Glomerular visceral epithelial cell (primary cell): ENCODE measurements at regions not wholly inside any gene's neighbourhood (a gene's known extent, or its start where the extent isn't known, plus 50 kb on each side); places are given as distances from the start of the nearest gene placed in this dataset.
"Not testable (repeated sequence)": the region's sequence is repeated elsewhere in the genome, so short reads cannot be mapped to it uniquely, and the experiment has no call there.

Experiments used
- DNase-seq: peaks from one replicate; pipeline ENCODE4 v3.0.0-alpha.2; 2016; ENCODE audit errors: extremely low spot score

DNA sequence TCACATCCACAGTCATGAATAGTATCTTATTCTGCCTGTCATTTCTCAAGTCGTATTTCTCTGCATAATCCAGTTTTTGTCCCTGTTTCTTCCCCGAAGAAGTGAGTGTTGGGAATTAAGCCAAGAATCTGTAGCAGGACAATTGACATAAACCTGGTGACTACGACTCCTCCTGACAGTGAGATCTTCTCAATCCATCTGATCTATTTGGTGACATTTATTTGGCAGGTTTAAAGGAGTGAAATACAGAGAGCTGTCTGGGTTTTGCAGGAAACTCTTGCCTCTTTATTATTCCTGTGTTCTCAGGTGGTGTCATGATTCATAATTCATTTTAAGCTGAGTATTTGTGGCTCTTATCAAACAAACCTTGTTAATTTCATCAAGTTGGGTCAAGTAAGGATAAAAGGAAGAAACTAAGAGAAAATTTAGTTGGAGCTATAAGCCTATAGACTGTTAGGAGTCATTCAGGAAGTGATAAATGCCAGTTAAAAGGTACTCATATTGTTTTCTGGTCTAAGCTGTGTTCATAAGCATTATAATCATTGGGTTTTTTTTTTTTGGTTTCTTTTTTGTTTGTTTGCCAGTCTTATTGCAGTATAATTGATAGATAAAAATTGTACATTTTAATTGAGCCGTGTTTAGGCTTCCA lies 95.9 kb upstream of the PCSK1 start:
- no peak for DNase-seq

- no peak for DNase-seq
Observed at GRCh38 chr5:96529559-96529958, 96.5 kb upstream of the PCSK1 start.

DNA sequence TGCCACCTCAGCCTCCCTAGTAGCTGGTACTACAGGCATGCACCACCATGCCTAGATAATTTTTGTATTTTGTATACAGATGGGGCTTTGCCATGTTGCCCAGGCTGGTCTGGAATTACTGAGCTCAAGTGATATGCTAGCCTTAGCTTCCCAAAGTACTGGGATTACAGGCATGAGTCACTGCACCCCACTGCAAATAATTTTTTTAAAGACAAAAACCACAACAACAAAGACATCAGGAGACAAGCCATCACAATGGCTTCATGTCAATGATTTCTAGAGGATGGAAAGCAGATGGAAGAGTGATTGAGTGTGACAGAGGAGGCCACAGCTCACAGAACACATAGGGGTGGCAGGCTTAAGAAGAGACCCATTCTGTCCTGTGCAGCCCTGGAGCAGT lies 97.9 kb upstream of the PCSK1 start:
- peak; percentile 34 for DNase-seq

GRCh38 chr5:96533371-96533770 lies 100.3 kb upstream of the PCSK1 start:
- no peak for DNase-seq

GRCh38 chr5:96537386-96537785 lies 104.3 kb upstream of the PCSK1 start:
- DNase-seq, result peak; percentile 53

- DNase-seq, result no peak
Observed at GRCh38 chr5:96538808-96539250, 105.8 kb upstream of the PCSK1 start.

GRCh38 chr5:96546120-96546519 lies 113.1 kb upstream of the PCSK1 start:
- DNase-seq, result peak; percentile 44

GRCh38 chr5:96547486-96547885 lies 114.4 kb upstream of the PCSK1 start:
- DNase-seq, result no peak

DNA sequence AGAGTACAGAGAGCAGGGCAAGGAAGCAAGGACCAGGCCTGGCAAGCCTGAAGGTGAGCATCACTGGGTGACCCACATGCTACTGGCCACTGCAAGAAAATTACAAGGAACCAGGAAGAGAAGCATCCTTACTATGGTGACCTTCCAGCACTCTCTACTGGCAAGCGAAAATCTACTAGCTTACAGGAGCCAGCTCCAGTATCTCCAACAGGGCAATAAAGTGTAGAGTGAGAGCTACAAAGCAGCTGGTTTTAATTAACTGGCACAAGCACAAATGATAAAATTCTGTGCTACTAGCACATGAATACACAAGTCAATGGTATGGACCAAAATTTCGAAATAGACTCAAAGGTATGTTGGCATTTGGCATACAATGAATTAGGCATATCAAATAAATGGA lies 113.3 kb upstream of the CAST start:
- DNase-seq, result no peak

DNA sequence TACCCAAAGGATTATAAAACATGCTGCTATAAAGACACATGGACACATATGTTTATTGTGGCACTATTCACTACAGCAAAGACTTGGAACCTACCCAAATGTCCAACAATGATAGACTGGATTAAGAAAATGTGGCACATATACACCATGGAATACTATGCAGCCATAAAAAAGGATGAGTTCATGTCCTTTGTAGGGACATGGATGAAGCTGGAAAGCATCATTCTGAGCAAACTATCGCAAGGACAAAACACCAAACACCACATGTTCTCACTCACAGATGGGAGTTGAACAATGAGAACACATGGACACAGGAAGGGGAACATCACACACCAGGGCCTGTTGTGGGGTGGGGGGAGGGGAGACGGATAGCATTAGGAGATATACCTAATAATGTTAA lies 101.3 kb upstream of the CAST start:
- not testable (repeated sequence) for DNase-seq

GRCh38 chr5:96562614-96563013 lies 99.6 kb upstream of the CAST start:
- peak; percentile 39 for DNase-seq

DNA sequence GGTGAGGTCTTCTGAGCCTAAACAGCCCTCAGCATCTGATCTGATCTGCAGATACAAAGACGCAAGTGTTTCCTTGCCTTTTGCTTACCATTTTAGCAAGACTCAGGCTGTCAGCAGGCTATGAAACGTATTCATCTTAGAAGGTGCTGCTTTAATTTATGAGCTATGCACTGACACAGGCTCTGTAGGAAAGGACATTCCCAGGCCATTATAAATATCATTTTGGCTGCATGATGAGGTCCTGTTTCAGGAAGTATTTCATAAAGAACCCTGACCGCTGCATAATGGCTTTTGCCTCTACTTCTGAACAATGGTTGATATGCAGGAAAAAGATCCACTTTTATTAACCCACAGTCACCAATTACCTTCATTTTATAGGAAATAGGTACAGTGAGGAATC lies 98.4 kb upstream of the CAST start:
- DNase-seq, result no peak

GRCh38 chr5:96565582-96566265 lies 96.5 kb upstream of the CAST start:
- DNase-seq, result peak; percentile 58

GRCh38 chr5:96566833-96567587 lies 95.2 kb upstream of the CAST start:
- peak; percentile 76 for DNase-seq

DNA sequence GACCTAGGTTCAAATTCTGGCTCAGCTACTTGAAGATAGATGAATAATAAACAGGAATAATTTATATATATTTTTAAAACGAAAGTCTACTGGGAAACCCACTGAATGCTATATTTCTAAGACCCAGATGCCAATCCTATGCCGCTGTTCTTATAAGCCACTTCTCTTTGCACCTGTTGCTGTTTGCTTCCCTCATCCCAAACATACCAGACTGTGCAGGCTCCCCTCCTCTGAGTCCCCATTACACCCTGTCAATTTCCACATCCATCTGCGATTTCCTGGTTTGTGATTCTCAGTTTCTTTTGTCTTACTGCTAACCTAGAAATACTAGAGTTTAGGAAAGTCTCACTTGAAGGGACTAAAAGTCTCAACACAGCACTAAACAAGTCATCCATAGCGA lies 92.8 kb upstream of the CAST start:
- no peak for DNase-seq

DNA sequence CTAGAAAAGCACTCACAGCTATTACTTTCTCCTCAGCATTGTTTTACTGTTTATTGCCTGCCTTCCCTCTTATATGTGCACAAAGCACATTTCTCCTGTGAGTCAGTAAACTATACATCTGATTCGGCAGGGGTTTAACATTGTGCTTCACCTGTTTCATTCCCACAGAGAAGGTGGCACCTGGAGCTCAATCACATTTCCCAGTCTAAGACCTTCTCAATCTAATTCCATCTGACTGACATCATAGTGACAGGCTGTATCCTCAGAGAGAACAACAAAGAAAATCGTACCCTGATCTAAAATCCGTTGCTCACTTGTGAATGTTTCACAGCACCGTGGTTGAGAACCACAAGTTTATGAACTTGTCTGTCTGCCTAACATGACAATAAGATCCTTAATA lies 92.4 kb upstream of the CAST start:
- DNase-seq, result peak; percentile 57

- DNase-seq, result peak; percentile 88
Observed at GRCh38 chr5:96572864-96573512, 89.2 kb upstream of the CAST start.

GRCh38 chr5:96573513-96573894 lies 88.7 kb upstream of the CAST start:
- no peak for DNase-seq

- no peak for DNase-seq
Observed at GRCh38 chr5:96576876-96577275, 85.3 kb upstream of the CAST start.

DNA sequence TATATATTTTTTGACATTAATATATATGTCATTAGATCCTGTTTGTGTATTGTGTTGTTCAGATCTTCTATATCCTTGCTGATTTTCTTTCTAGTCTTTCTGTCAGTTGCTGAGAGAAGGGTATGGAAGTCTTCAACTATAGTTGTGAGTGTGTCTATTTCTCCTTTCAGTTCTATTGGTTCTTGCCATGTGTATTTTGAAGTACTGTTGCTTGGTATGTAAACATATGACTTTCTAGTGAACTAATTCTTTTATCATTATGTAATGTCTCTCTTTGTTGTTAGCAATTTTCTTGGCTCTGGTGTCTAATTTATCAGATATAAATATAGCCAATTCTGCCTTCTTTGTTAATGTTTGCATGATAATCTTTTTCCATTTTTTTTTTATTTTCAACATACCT lies 84.3 kb upstream of the CAST start:
- no peak for DNase-seq

GRCh38 chr5:96579711-96580110 lies 82.5 kb upstream of the CAST start:
- DNase-seq, result no peak

DNA sequence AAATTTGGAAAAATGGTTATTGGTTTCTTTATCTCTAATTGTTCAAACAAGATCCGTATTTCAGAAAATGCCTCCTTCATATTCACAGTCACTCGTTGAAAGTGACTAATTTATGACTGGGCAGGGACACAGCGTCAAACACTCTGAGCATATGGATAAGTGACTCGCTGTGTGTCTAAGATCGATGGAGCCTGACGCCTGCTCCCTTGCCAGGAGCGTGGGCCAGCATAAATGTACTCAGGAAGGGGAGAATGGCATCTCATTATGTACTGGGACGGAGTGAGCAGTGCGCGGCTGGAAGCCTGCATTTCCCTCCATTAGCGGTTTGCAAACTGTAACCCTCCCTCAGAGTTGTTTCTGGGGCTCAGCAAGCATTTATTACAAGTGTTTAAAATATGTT lies 79.8 kb upstream of the CAST start:
- DNase-seq, result peak; percentile 77
